Activated gamma-delta T cell treated with Interleukin-2 at 50 U/mL for 16 hours (primary cell): ENCODE measurements at regions not wholly inside any gene's neighbourhood (a gene's known extent, or its start where the extent isn't known, plus 50 kb on each side); places are given as distances from the start of the nearest gene placed in this dataset.

Source experiments
- DNase-seq: peaks from one replicate; pipeline ENCODE4 v3.0.0-alpha.2; 2020

- no peak for DNase-seq
Measured at GRCh38 chr5:68408345-68408871, 192.9 kb downstream of the PIK3R1 start.

DNA sequence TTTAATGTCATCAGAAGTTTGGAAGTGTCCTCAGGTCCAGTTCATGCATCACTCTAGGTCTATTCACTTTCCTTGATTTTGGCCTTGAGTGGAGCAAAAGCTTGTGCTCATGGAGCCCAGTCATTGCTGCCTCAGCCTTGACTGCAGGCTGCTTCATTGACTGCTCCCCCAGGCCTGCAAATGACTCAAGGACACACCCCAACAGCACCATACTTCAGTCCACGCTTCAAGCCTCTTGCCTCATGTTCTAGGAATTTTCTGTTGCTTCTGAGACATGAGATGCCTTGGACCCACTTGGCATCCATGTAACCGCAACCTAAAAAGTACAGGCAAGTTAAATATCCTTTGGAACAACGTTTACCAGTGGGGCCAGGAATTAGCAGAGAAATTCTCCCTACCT lies 193.7 kb downstream of the PIK3R1 start:
- no peak for DNase-seq

DNA sequence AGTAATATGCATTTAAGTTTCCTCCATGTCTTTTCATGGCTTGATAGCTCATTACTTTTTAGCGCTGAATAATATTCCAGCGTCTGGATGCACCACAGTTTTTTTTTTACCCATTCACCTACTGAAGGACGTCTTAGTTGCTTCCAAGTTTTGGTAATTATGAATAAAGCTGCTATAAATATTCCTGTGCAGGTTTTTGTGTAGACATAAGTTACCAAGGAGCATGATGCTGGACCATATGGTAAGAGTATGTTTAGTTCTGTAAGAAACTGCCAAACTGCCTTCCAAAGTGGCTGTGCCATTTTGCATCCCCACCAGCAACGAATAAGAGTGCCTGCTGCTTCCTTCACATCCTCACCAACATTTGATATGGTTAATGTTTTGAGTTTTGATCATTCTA lies 195.6 kb downstream of the PIK3R1 start:
- no peak for DNase-seq

GRCh38 chr5:68415177-68416085 lies 199.9 kb downstream of the PIK3R1 start:
- no peak for DNase-seq

- DNase-seq: no peak
Measured at GRCh38 chr5:68416714-68417113, 201.2 kb downstream of the PIK3R1 start.

DNA sequence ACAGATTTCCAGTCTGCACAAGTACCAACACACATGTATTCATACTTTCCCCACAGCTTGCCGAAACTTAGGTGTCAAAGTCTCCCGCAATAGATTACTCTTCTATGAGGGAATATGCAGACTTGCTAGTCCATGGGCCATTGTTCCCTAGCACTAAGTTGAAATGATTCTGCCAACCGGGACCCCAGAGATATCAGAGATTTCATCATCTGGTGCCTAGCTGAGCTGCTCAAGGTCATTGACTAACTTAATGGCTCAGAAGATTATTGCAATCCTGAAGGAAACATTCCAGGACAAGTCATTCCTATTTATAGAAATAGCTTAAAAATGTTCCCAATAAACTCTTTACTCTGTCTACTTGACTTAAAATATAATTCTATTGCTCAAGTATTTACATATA lies 202.6 kb downstream of the PIK3R1 start:
- DNase-seq: no peak

GRCh38 chr5:68418680-68419079 lies 203.1 kb downstream of the PIK3R1 start:
- no peak for DNase-seq

GRCh38 chr5:68419081-68419636 lies 203.6 kb downstream of the PIK3R1 start:
- DNase-seq: no peak

DNA sequence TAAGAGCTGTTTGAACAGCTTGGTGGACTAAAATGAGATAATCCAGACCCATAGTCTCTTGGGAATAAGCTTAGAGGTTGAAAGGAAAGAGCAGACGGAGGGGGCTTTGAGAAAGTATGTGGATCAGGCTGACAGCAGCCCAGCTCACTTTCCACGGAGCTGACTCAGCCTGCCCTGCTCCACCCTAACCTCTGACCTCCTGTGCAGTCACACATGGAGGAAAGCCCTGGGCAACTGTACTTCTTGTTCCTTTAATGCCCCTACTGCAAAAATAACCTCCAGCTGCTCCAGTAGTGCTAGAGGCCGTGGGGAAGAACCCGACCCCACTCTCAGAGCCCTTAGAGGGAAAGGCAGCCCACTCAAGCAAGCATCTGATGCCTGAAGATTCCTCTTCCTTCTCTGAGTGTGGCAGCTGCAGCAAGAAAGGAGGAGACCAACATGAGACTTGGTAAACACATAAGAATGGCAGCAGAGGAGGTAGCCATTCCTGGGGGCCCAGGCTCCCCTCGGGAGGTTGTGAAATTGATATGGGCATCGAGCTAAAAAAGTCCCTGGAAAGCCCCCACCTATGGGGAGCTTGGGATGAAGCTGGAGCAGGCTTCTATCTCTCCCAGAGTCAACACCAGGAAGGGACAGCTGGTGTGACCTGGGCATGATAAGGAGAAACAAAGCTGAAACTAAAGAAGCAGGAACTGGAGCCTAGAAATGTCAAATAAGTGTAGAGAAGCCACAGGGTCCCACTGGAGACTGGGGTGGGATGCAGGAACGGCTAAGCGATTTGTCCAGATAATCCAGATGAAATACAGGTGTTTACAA lies 204.3 kb downstream of the PIK3R1 start:
- DNase-seq: no peak

DNA sequence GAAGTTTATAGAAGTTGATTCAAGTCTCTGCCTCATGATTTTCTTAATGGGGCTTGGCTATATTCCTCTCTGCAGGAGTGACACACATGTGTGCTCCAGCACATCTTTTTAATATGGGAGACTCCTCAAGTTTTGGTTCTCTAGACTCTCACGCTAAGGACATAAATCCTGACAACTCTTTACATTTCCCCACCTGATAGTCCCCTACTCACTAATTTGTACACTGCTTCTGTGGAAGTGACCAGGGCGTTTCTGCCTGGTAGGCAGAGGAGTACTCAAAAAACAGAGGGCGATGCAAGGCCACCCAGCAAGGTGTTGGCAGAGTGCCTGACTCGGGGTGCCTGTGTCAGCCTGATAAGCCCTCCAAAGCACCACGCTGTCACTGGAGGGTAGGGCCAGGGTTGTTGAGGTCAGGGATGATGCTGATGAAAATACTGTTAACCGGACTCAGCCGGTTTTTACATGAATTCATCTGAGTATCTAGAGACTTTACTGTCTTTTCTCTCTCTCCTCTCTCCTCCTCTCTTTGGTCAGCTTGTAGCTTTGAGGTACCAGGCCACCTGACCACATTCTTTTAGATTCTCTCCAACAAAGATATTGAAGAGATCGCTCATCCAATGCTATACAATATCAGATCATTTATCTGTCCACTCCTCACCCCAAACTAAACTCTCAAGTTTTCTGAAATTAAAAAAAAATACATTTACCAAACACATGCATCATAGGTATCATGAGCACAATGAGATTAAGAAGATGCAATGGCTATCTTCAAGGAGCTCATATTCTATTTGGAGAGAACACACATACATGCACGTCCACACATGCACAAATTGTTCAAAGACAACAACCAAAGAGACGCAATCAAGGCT lies 205.2 kb downstream of the PIK3R1 start:
- DNase-seq: no peak

GRCh38 chr5:68421485-68422220 lies 206.1 kb downstream of the PIK3R1 start:
- DNase-seq: no peak

DNA sequence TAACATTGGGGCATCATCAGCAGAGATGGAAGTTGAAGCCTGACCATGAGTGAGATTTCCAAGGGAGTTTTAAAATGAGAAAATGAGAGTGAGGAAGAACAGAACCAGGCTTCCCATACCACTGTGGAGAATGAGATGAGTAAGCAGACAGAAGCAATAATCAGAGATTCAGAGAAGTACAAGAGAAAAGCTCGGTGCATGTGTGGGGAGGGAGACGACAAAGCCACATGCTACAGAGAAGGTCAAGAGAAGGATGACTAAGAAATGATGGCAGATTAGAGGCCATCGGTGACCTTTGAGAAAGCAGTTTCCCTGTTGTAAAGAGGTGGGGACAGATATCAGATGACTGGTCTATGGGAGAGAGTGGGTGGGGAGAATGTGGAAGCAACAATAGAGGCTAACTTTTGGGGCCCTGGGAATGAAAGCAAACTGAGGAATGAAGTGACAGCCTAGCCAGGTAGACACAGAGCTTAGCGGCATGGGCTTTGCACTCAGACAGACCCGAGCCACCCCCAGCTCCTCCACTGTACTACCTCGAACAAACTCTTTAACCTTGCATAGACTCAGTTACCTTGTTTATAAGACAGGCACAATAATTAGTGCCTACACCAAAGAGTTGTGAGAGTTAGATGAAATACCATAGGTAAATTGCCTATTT lies 207.7 kb downstream of the PIK3R1 start:
- DNase-seq: no peak

GRCh38 chr5:68424799-68425537 lies 209.4 kb downstream of the PIK3R1 start:
- peak; percentile 20 for DNase-seq

- no peak for DNase-seq
Measured at GRCh38 chr5:68426586-68426985, 211.0 kb downstream of the PIK3R1 start.

DNA sequence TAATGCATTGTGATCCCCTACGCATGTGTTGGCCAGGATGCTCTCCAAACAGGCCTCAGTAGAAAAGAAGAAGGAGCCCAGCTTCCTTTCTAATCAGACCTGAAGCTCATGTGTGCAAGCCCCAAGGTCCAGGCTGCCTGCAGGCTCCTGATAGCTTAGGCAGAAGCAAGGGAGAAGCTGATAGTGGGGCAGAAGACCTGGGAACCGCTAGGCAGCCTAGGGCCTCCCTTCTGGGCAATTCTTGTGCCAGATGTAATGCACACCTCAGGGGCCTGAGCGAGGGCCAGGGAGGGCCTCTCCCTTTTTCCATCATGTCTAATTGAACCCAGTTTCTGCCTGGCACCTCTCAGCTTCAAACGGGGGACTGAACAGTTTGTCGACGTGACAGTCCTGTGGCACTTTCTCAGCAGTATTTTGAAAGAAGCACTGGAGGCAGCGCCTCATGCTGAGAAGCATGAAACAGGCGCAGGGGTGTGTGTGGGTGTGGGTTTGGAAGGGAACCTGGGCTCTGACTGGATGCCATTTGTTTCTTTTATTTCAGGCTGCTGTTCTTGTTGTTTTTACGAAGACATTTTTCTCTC lies 212.8 kb downstream of the PIK3R1 start:
- no peak for DNase-seq

DNA sequence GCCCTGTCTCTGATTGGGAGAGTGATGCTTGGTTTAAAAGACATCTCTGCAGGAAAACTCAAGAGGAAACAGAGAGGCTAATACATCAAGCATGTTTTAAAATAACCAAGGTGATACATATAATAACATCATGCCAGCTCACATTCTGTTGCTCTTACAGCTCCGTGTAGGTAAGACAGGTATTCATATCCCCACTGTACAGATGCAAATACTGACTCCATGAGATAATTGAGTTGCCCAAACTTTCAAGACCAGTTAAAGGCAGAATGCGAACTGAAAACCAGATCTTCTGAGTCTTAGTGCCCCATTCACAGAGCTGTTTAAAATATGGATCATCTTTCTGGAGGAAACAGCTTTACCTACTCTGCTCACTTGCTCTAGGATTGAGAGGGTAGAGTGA lies 214.0 kb downstream of the PIK3R1 start:
- no peak for DNase-seq

- no peak for DNase-seq
Measured at GRCh38 chr5:68430279-68430678, 214.7 kb downstream of the PIK3R1 start.

DNA sequence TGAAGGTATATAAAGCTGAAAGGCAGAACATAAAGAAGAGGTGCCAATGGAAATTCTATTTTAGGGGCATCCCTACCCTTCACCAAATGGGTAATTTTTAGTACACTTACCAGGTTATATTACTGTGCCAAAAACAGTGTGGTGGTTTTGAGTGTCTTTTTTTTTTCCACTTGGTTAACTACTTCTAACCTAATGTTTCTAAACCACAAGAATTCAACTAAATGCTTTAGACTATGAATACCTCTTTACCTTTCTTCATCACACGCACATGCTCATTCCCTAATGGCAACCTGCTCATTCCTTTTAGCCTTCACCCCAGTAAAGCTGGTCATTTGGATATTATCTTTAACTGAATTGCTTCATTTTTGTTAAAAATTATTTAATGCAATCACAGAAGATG lies 215.6 kb downstream of the PIK3R1 start:
- DNase-seq: no peak

DNA sequence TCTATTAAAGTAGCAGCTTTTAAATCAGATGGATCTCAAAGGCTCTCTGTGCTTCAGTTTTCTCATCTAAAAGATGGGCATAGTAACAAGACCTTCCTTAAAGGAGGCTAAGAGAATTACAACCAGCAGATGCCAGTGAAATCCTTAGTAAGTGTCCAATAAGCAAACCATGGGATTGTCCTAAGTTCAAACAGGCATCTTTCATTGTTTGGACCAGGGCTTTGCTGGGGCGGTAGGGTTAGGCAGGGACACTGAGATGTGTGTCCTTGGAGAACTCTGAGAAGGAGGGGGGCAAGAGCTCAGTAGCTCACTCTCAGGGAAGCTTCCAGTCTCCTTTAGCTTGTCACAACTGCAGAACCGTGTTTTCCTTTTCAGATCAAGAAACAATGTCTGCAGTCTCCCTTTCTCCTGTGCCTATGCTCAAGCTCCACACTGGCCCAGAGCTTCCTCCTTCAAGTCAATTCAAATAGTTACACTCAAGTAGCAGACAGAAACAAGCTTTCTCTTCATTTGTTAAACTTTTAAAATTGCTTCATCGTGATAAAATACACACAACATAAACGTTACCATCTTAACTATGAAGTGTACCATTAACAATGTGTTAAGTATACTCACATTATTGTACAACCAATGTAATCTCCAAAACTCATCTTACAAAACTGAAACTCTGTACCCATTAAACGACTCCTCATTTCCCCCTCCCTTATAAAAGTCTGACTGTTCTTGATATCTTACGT lies 216.2 kb downstream of the PIK3R1 start:
- DNase-seq: no peak
